OCI-LY7 (cell line): ENCODE measurements at regions not wholly inside any gene's neighbourhood (a gene's known extent, or its start where the extent isn't known, plus 50 kb on each side); places are given as distances from the start of the nearest gene placed in this dataset.

Experiments
- EZH2phosphoT487 ChIP-seq: fragments of 200-600 bp; sonication (generic); IDR thresholded peaks from 2 replicates; pipeline ENCODE4 v1.6.1; 2018; ENCODE audit warnings: low read depth, borderline replicate concordance, mild to moderate bottlenecking, mixed run types, antibody characterized with exemption, low read length, moderate library complexity, mixed read lengths
- TF ChIP-seq, protein P1 (sequence below): fragments of 200-600 bp; sonication (generic); conservative IDR thresholded peaks from 2 replicates; pipeline ENCODE4 v1.5.1; 2014; ENCODE audit warnings: mild to moderate bottlenecking, antibody characterized with exemption, low read length, moderate library complexity, mixed read lengths

DNA sequence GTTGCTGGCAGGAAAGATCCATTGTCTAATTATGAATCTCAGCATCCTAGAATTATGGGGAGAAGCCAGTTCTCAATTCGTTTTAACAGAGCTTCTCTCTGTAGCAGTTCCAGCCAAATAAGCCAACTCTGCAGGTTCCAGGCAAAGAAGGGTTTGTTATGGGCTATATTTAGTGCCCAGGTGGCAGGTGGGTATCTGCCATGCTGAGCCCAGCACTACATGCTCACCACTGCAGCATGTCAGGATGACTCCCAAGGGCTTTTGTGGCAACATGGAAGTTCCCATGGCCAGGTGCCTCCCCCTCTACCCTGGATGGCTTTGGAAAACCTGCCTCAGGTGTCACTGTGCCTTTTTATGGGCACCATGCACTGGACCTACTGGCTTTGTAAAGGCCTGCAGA is 74.5 kb upstream of the KCNK12 start:
- TF ChIP-seq, protein P1, sequence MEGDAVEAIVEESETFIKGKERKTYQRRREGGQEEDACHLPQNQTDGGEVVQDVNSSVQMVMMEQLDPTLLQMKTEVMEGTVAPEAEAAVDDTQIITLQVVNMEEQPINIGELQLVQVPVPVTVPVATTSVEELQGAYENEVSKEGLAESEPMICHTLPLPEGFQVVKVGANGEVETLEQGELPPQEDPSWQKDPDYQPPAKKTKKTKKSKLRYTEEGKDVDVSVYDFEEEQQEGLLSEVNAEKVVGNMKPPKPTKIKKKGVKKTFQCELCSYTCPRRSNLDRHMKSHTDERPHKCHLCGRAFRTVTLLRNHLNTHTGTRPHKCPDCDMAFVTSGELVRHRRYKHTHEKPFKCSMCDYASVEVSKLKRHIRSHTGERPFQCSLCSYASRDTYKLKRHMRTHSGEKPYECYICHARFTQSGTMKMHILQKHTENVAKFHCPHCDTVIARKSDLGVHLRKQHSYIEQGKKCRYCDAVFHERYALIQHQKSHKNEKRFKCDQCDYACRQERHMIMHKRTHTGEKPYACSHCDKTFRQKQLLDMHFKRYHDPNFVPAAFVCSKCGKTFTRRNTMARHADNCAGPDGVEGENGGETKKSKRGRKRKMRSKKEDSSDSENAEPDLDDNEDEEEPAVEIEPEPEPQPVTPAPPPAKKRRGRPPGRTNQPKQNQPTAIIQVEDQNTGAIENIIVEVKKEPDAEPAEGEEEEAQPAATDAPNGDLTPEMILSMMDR: no peak
- no peak for TF ChIP-seq EZH2phosphoT487
